DND-41 (cell line): ENCODE measurements at regions not wholly inside any gene's neighbourhood (a gene's known extent, or its start where the extent isn't known, plus 50 kb on each side); places are given as distances from the start of the nearest gene placed in this dataset.

Experiments
- EZH2 ChIP-seq: IDR thresholded peaks from 3 replicates; pipeline ENCODE4 v1.6.1; 2012; ENCODE audit warnings: borderline replicate concordance, low read depth, mild to moderate bottlenecking, moderate library complexity, low read length, inconsistent platforms; ENCODE audit not compliant: severe bottlenecking
- TF ChIP-seq, protein P1 (sequence below): IDR thresholded peaks from 2 replicates; pipeline ENCODE4 v1.5.1; 2012; ENCODE audit warnings: borderline replicate concordance, low read length, moderate library complexity, mild to moderate bottlenecking; ENCODE audit not compliant: poor library complexity, severe bottlenecking; ENCODE audit errors: extremely low read depth

DNA sequence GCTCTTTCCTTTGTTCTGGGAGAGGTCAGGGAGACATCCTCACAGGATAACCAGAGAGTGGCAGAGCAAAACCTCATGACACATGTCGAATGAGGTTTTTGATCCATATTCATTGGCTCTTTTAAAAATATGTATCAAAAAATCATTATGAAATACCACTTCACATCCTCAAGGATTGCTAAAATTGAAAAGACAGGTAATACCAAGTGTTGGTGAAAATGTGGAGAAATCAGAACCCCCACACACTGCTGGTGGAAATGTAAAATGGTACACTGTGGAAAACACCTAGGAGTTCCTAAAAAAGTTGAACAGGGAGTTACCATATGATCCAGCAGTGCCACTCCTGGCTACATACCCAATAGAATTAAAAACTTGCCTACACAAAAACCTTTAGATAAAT, 107.8 kb upstream of the ARID2 start:
- TF ChIP-seq, protein P1, sequence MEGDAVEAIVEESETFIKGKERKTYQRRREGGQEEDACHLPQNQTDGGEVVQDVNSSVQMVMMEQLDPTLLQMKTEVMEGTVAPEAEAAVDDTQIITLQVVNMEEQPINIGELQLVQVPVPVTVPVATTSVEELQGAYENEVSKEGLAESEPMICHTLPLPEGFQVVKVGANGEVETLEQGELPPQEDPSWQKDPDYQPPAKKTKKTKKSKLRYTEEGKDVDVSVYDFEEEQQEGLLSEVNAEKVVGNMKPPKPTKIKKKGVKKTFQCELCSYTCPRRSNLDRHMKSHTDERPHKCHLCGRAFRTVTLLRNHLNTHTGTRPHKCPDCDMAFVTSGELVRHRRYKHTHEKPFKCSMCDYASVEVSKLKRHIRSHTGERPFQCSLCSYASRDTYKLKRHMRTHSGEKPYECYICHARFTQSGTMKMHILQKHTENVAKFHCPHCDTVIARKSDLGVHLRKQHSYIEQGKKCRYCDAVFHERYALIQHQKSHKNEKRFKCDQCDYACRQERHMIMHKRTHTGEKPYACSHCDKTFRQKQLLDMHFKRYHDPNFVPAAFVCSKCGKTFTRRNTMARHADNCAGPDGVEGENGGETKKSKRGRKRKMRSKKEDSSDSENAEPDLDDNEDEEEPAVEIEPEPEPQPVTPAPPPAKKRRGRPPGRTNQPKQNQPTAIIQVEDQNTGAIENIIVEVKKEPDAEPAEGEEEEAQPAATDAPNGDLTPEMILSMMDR, result no peak
- no peak for TF ChIP-seq EZH2
